ENCODE measurements at regions not wholly inside any gene's neighbourhood (a gene's known extent, or its start where the extent isn't known, plus 50 kb on each side); places are given as distances from the start of the nearest gene placed in this dataset.

DNA sequence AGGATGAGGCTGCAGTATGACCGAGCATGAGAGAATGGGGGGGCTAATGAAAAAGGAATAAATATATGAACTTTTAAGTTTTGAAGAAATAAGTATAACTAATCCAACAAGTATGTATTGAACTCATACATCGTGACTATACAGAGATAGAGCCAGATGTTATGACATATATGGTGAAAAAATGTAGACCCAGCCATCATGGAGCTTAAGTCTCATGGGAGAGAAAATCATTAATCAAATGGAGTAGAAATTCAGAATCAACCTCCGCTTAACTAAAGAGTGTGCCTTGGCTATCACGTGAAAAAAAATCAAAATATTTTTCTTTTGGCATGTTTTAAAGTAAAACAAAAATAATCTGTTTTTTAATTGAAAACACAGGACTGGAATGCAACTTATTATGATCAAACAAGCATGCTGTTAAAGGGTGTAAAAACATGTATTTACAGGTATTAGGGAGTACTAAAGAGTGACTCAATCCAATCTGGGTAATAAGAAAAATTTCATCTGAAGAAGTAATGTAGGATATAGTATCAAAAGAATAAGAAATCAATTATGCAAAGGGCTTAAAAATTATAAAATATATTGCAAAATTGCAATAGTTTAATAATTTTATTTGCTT lies 868.5 kb upstream of the NUDT12 start:
- no peak for FAIRE-seq
- no peak for DNase-seq (ENCODE audit: low spot score in 2 of 2)

- FAIRE-seq = no peak
- no peak for DNase-seq (ENCODE audit: low spot score in 2 of 2)
Observed at GRCh38 chr5:104429911-104430310, 867.3 kb upstream of the NUDT12 start.

DNA sequence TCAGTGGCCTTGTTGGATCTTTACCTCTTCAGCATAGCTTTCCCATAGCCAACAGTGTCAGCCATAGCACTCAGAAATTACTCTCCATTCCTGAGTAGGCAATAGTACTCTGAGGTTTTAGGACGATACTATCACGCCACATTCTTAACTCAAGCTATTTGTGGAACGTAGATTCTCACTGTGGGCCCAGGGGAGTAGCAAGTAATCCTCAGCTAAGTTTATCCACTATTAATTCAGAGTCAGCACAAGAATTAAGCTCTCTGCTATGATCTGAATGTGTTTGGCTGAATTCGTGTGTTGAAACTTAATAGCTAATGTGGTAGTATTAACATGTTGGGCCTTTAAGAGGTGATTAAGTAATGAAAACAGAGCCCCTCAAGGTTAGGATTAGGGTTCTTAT lies 858.8 kb upstream of the NUDT12 start:
- DNase-seq (ENCODE audit: low spot score in 2 of 2) (no peak), FAIRE-seq (no peak)

GRCh38 chr5:104418056-104418455 lies 855.5 kb upstream of the NUDT12 start:
- DNase-seq (ENCODE audit: low spot score in 2 of 2) (no peak), FAIRE-seq (no peak)

GRCh38 chr5:104412649-104413240 lies 850.2 kb upstream of the NUDT12 start:
- DNase-seq (ENCODE audit: low spot score in 2 of 2) (no peak), FAIRE-seq (no peak)

GRCh38 chr5:104400941-104401340 lies 838.4 kb upstream of the NUDT12 start:
- FAIRE-seq (no peak), DNase-seq (ENCODE audit: low spot score in 2 of 2) (no peak)

DNA sequence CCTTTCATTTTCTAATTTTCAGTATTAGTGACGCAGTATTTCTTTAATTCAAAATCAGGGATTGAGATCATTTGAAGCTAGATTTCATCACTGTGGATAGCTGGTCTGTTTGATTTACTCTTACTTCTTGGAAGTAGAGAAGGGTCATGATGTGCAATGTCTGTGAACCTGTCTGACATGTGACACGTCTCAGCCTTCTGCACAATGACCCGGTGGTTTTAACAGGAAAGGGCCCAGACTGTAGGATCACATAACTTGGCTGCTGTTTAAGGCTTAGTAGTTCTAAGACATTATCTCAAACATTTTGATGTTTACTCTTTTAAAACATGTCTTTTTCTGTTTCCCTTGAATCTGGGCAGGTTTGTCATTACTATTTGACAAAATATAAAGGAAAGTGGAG lies 823.3 kb upstream of the NUDT12 start:
- FAIRE-seq = no peak
- no peak for DNase-seq (ENCODE audit: low spot score in 2 of 2)

GRCh38 chr5:104375345-104375744 lies 812.8 kb upstream of the NUDT12 start:
- FAIRE-seq = no peak
- DNase-seq (ENCODE audit: low spot score in 2 of 2) = no peak

GRCh38 chr5:104372796-104373195 lies 810.2 kb upstream of the NUDT12 start:
- FAIRE-seq = no peak
- DNase-seq (ENCODE audit: low spot score in 2 of 2) = no peak

- FAIRE-seq = no peak
- DNase-seq (ENCODE audit: low spot score in 2 of 2) = no peak
Observed at GRCh38 chr5:104372376-104372775, 809.8 kb upstream of the NUDT12 start.

GRCh38 chr5:104370523-104370922 lies 807.9 kb upstream of the NUDT12 start:
- FAIRE-seq = no peak
- DNase-seq (ENCODE audit: low spot score in 2 of 2) = no peak

DNA sequence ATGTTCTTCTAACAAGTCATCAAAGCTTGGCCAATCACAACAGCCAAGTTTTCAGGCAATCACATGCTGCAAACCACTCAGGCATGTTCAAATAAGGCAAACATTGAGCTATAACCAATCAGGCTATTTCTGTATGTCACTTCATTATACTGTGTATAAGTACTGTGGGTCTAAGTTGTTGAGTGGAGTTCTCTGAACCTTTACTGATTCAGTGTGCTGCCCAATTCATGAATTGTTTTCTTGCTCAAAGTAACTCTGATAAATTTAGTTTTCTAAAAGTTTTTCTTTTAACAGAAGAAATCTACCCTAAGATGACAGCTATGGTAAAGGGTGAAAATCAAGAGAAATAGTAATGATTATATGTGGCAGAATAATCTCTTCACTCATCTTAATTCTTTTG lies 805.4 kb upstream of the NUDT12 start:
- FAIRE-seq = no peak
- DNase-seq (ENCODE audit: low spot score in 2 of 2) = no peak

DNA sequence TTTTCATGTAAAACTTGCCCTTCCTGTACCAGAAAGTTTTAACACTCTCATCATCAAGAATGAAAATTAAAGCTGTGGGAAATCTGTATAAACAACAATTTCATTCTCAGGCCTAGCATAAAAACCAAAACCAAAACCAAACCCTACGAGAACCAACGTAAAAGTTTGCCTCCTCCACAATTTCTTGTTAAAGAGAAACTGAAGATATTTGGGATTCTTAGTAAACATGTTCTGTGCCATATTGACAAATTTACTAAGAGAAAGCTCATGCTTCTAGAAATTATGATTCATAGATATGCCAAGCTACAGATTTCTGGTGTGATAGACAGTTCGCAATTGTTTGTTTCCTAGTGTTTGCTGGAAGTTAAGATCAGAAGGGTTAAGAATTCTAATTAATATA lies 801.0 kb upstream of the NUDT12 start:
- FAIRE-seq (no peak), DNase-seq (ENCODE audit: low spot score in 2 of 2) (no peak)

GRCh38 chr5:104361932-104362331 lies 799.3 kb upstream of the NUDT12 start:
- FAIRE-seq (no peak), DNase-seq (ENCODE audit: low spot score in 2 of 2) (no peak)

- FAIRE-seq = no peak
- no peak for DNase-seq (ENCODE audit: low spot score in 2 of 2)
Observed at GRCh38 chr5:104355350-104355749, 792.8 kb upstream of the NUDT12 start.

DNA sequence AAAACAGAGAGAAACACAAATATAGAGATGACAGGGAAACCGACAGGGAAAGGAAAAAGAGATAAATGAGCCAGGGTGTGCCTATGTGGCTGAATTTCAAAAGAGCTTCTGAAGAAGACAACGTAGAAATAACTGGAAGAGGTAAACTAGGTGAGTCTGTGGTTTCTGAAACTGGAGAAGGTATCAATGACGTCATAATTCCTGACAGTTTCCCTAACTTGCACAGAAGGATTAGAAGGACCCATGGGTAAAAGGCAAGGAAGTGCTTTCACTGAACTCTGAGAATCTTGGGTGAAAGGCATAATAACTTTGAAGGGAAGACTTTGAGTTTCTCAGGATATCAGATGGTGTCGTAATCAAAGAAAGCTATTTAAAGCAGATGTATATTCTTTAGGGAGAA lies 790.8 kb upstream of the NUDT12 start:
- FAIRE-seq = no peak
- no peak for DNase-seq (ENCODE audit: low spot score in 2 of 2)

- DNase-seq (ENCODE audit: low spot score in 2 of 2) (no peak), FAIRE-seq (no peak)
Observed at GRCh38 chr5:104352954-104353353, 790.4 kb upstream of the NUDT12 start.

- DNase-seq (ENCODE audit: low spot score in 2 of 2) (no peak), FAIRE-seq (no peak)
Observed at GRCh38 chr5:104347119-104347708, 784.6 kb upstream of the NUDT12 start.

DNA sequence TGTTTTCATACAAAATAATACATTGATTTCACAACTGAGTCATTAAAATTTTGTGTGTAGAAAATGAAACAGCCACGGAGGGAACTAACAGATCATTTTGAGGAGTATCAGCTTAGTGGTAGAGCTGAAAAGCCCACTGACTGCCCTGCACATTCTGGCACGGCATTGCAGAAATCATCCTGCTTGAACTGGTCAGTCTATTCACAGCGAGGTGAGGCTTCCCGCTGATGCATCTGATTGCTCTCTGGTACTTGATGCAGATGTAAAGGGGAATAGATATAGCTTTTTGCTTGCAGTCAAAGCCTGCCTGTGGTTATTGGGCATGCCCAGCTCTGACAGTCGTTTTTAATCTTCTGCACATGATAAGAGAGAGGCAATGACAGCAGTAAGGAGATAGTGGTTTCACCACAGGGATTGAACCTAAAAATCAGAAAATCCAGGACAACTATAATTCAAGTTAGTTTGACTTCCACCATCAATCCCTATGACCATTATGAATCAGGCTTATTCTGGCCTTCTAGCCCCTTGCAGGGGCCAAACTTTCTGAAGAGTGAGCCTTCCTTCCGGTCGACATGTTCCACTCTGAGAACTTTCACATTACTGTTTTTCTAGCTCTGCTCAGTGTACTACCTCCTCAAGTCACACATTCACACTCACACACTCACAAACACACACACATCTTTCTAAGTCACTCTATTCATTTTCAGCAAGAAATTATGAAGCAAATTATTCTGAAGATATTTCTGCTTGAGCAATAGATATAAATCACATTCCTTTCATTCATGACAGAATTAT lies 782.8 kb upstream of the NUDT12 start:
- no peak for FAIRE-seq
- no peak for DNase-seq (ENCODE audit: low spot score in 2 of 2)

DNA sequence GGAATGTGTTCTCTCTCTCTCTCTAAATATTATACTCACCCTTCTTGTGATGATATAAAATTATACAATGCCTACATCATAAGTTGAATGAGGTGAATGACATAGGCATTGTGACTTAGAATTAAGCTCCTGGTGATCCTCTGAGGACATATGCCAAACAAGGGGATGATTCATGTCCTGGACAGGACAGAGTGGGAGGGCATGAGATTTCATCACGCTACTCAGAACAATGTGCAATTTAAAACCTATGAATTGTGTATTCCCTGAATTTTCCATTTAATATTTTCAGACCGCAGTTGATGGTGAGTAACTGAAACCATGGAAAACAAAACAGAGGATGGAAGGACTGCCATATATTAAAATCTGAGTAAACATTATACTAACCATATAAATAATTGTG lies 782.2 kb upstream of the NUDT12 start:
- DNase-seq (ENCODE audit: low spot score in 2 of 2) (no peak), FAIRE-seq (no peak)

GRCh38 chr5:104327801-104328200 lies 765.2 kb upstream of the NUDT12 start:
- no peak for FAIRE-seq
- no peak for DNase-seq (ENCODE audit: low spot score in 2 of 2)

DNA sequence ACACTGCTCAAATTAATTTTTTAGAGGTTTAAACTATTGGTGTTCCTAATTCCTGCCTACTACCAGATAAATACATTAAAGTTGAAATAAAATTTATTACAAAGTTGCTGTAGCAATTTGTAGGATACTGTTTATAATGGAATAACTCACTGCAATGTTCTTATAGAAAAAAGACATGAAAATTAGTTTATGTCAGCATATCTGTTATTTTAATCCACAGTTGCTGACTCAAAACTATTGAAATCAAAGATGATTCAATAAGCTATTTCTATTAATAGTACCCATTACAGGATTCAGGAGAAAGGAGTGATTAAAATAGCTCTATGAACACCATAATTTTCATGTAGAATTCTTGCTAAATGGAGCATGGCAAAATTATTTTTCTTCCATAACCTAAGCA lies 764.4 kb upstream of the NUDT12 start:
- DNase-seq (ENCODE audit: low spot score in 2 of 2) (no peak), FAIRE-seq (no peak)
